ENCODE measurements at regions not wholly inside any gene's neighbourhood (a gene's known extent, or its start where the extent isn't known, plus 50 kb on each side); places are given as distances from the start of the nearest gene placed in this dataset.
A peak's percentile ranks its signal among the peaks of the same experiment; 100 is the strongest.

DNA sequence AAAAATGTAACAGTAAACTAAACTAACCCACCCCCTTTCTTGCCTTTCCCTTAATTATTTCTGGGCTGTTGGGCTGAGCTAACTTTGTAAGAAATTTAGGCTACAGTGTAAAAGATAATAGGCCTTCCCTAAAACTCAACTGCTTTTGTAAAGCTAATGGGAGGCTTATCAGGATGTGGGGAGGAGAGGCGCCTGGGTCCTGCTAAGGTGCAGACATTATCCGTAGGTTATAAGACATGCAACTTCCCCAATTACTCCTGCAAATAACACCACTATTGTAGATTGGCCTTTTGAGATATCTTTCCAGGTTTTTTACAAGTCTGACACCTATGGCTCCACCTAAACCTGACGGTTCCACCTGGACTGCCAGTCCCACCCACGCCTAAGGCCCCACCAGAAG lies 88.3 kb downstream of the NPAP1 start:
- Mint-ChIP-seq H3K4me1 (no peaks in the 10 kb centered on the region), H3K36me3 (ENCODE audit: low read depth) (peaks cover 3% of the 10 kb centered on the region), H3K27ac (ENCODE audit: unreplicated experiment) (no peak overlapping the region), H3K27me3 (ENCODE audit: low read depth) (peaks cover 9% of the 10 kb centered on the region), H3K4me3 (no peak overlapping the region), H3K9me3 (peaks cover 13% of the 10 kb centered on the region)
- DNase-seq (ENCODE audit: low read depth, low spot score): no peak
- TF ChIP-seq, protein P1, sequence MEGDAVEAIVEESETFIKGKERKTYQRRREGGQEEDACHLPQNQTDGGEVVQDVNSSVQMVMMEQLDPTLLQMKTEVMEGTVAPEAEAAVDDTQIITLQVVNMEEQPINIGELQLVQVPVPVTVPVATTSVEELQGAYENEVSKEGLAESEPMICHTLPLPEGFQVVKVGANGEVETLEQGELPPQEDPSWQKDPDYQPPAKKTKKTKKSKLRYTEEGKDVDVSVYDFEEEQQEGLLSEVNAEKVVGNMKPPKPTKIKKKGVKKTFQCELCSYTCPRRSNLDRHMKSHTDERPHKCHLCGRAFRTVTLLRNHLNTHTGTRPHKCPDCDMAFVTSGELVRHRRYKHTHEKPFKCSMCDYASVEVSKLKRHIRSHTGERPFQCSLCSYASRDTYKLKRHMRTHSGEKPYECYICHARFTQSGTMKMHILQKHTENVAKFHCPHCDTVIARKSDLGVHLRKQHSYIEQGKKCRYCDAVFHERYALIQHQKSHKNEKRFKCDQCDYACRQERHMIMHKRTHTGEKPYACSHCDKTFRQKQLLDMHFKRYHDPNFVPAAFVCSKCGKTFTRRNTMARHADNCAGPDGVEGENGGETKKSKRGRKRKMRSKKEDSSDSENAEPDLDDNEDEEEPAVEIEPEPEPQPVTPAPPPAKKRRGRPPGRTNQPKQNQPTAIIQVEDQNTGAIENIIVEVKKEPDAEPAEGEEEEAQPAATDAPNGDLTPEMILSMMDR (conservative IDR thresholded peaks at IDR 0.05): no peak

DNA sequence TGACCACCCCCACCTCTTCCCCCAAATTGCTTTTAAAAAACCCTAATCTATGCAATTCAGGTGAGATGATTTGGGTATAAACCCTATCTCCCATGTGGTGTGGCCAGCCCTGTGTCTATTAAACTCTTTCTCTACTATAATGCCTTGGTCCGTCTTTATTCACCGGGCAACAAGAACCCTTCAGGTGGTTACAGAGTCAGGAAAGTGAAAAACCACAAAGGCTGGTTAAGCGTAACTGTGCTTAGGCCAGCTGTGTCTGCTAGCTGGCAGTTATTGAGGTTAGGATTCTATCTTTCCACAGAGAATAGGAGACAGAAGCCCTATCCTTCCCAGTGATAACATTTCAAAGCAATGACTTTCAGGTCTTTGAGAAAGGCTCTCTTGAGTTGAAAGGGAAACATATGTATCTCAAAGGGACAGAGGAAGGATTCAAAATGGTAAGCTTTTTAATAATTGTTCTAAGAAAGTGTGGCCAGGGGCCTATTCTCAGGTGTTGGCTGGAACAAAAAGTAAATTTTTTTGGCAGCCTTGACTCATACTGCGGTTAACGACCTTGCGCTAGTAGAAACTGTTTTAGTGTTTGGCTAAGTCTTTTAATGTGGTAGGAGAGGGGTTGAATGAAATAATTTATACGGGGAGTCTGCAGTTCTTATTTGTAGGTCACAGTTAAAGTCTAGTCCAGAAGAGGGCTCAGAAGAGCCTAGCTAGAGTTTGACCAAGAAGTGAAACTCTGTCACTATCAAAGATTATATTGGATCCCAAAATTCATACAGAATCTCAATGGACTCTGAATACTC lies 89.0 kb downstream of the NPAP1 start:
- H3K27ac Mint-ChIP-seq (ENCODE audit: unreplicated experiment): no peak overlapping the region

DNA sequence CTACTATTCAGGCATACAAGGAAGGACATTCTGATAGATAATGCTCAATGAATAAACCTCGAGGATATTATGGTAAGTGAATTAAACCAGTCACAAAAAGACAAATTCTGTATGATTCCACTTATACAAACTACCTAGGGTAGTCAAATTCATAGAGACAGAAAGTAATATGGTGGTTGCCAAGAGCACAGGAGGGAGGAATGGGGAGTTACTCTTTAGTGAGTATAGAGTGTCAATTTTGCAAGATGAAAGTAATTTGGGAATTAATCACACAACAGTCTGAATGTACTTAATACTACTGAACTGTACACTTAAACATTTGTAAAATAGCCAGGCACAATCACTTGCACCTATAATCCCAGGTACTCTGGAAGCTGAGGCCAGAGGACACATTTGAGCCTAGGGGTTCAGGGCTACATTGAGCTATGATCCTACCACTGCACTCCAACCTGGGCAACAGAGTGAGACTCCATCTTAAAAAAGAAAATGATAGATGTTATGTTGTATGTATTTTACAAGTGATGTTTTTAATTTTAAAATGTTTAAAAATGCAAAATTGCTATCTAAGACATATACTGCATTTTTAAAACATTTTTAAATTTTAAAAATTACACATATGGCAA lies 91.0 kb downstream of the NPAP1 start:
- H3K4me3 Mint-ChIP-seq: no peak overlapping the region
- TF ChIP-seq, protein P1 (conservative IDR thresholded peaks at IDR 0.05): no peak

More for the DNA sequence above, 89.0 kb downstream of the NPAP1 start:
- peaks cover 13% of the 10 kb centered on the region for H3K9me3 Mint-ChIP-seq
- TF ChIP-seq, protein P1 (conservative IDR thresholded peaks at IDR 0.05): no peak
- H3K4me3 Mint-ChIP-seq: no peak overlapping the region
- peaks cover 3% of the 10 kb centered on the region for H3K36me3 Mint-ChIP-seq (ENCODE audit: low read depth)
- H3K4me1 Mint-ChIP-seq: no peaks in the 10 kb centered on the region
- no peak for DNase-seq (ENCODE audit: low read depth, low spot score)
- peaks cover 9% of the 10 kb centered on the region for H3K27me3 Mint-ChIP-seq (ENCODE audit: low read depth)

DNA sequence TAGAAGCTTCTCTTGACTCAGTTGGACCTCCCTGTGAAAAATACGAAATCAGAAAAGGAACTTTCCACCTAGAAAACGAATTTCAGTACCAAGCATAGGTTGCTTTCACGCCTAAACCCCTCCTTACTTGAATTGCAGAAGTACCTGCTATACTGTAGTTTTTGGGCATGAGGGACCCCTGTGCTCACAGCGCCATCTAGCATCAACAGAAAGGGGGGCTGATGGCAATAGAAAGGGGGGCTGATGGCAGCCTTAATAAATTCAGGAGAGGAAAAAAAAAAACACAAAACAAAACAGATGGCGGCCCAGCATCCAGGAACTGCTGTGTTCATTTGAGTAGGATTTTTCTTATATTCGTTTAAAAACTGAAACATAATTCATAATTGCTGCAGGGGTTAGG lies 96.7 kb downstream of the NPAP1 start:
- no peak overlapping the region for H3K27ac Mint-ChIP-seq (ENCODE audit: unreplicated experiment)
- peak overlapping the region; percentile 94 for H3K4me3 Mint-ChIP-seq
- no peak for DNase-seq (ENCODE audit: low read depth, low spot score)

More for the DNA sequence above, 91.0 kb downstream of the NPAP1 start:
- H3K27ac Mint-ChIP-seq (ENCODE audit: unreplicated experiment): no peak overlapping the region
- H3K4me1 Mint-ChIP-seq: no peaks in the 10 kb centered on the region
- peaks cover 8% of the 10 kb centered on the region for H3K9me3 Mint-ChIP-seq
- peaks cover under 1% of the 10 kb centered on the region for H3K36me3 Mint-ChIP-seq (ENCODE audit: low read depth)
- peaks cover 6% of the 10 kb centered on the region for H3K27me3 Mint-ChIP-seq (ENCODE audit: low read depth)
- DNase-seq (ENCODE audit: low read depth, low spot score): no peak

DNA sequence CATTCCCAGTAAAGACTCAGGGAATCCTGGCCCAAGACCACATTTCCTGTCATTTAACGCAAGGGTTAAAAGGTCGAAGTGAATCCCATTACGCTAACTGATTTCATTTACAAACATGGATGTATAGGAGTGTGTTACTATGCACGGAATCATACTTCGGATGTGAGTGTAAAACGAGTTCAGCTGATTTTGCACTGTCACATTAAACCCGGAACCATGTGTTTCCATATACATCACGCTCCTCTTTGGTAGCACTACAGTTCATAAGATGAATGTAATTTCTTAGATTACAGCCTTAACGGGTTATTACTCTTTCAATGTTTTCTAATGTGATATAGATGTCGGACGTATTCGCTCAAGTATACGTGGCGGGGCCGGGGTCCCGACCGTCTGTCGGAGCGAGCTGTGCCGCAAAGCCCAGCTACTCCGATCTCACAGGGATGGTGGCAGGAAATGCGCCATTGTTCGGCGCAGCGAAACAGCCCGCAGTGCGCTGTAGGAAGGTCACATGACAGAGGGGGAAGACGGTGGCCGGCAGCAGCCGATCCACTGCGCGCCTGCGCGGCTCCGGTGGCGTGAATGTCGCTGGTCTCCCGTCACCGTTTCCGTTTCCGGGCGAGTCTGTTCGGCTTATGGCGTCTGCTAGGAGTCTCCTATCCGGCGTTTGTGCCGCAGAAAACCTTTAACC lies 97.3 kb downstream of the NPAP1 start:
- H3K36me3 Mint-ChIP-seq (ENCODE audit: low read depth): peaks cover 5% of the 10 kb centered on the region
- peaks cover 14% of the 10 kb centered on the region for H3K9me3 Mint-ChIP-seq
- TF ChIP-seq, protein P1 (conservative IDR thresholded peaks at IDR 0.05): no peak
- peak overlapping the region; percentile 94 for H3K4me3 Mint-ChIP-seq
- peak; percentile 69 for DNase-seq (ENCODE audit: low read depth, low spot score)
- peaks cover 6% of the 10 kb centered on the region for H3K4me1 Mint-ChIP-seq
- H3K27me3 Mint-ChIP-seq (ENCODE audit: low read depth): peaks cover 31% of the 10 kb centered on the region
- H3K27ac Mint-ChIP-seq (ENCODE audit: unreplicated experiment): peak overlapping the region; percentile 98

More for the DNA sequence above, 96.7 kb downstream of the NPAP1 start:
- Mint-ChIP-seq H3K9me3 (peaks cover 14% of the 10 kb centered on the region), H3K36me3 (ENCODE audit: low read depth) (peaks cover 5% of the 10 kb centered on the region), H3K4me1 (peaks cover 6% of the 10 kb centered on the region), H3K27me3 (ENCODE audit: low read depth) (peaks cover 28% of the 10 kb centered on the region)
- TF ChIP-seq, protein P1 (conservative IDR thresholded peaks at IDR 0.05): no peak

Measured in neural crest cell (in vitro differentiated cells).